Hepatocyte (in vitro differentiated cells): ENCODE measurements at regions not wholly inside any gene's neighbourhood (a gene's known extent, or its start where the extent isn't known, plus 50 kb on each side); places are given as distances from the start of the nearest gene placed in this dataset.

Experiments
- CTCF ChIP-seq: fragments of 200-600 bp; sonication (generic); IDR thresholded peaks from 2 replicates; pipeline ENCODE4 v1.5.1; 2016; ENCODE audit warnings: antibody characterized with exemption, mild to moderate bottlenecking; ENCODE audit not compliant: poor library complexity
- EZH2 ChIP-seq: fragments of 200-600 bp; sonication (generic); IDR thresholded peaks from 2 replicates; pipeline ENCODE4 v1.6.1; 2016; ENCODE audit warnings: antibody characterized with exemption, mild to moderate bottlenecking, borderline replicate concordance

- TF ChIP-seq CTCF, result no peak
- no peak for TF ChIP-seq EZH2
These were observed 147.4 kb upstream of the RPS23 start for GRCh38 chr5:82425591-82425990.
